ENCODE measurements at regions not wholly inside any gene's neighbourhood (a gene's known extent, or its start where the extent isn't known, plus 50 kb on each side); places are given as distances from the start of the nearest gene placed in this dataset.

DNA sequence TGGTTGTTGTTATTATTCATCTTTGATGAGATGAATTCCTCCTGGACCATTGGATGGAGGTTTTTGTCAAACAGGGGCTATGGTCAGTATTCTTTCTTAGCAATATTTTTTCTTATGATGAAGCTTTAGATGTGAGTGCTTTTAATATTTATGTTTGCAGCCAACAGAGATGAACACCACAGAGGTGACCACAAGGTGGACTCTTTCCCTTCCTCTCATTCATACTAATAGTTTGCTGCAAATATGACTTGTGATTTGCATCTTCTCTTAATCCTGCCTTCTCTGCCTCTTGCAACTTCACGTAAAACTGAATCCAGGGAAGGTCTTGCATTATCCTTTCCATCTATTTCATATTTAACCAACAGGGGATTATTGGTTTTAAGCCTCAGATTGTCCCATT lies 473.1 kb upstream of the UBE2E2 start:
- TF ChIP-seq, protein P1, sequence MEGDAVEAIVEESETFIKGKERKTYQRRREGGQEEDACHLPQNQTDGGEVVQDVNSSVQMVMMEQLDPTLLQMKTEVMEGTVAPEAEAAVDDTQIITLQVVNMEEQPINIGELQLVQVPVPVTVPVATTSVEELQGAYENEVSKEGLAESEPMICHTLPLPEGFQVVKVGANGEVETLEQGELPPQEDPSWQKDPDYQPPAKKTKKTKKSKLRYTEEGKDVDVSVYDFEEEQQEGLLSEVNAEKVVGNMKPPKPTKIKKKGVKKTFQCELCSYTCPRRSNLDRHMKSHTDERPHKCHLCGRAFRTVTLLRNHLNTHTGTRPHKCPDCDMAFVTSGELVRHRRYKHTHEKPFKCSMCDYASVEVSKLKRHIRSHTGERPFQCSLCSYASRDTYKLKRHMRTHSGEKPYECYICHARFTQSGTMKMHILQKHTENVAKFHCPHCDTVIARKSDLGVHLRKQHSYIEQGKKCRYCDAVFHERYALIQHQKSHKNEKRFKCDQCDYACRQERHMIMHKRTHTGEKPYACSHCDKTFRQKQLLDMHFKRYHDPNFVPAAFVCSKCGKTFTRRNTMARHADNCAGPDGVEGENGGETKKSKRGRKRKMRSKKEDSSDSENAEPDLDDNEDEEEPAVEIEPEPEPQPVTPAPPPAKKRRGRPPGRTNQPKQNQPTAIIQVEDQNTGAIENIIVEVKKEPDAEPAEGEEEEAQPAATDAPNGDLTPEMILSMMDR (conservative IDR thresholded peaks at IDR 0.05; ENCODE audit: low read depth, low read length) = no peak
- no peak for TF ChIP-seq EZH2 (IDR thresholded peaks at IDR 0.05; ENCODE audit: borderline replicate concordance, low read depth, low read length, poor library complexity, severe bottlenecking)
